HK-2 (cell line): ENCODE measurements at regions not wholly inside any gene's neighbourhood (a gene's known extent, or its start where the extent isn't known, plus 50 kb on each side); places are given as distances from the start of the nearest gene placed in this dataset.
"Not testable (repeated sequence)": the region's sequence is repeated elsewhere in the genome, so short reads cannot be mapped to it uniquely, and the experiment has no call there.

Experiments used
- DNase-seq: peaks from one replicate; pipeline ENCODE4 v3.0.0-alpha.2; 2018; ENCODE audit not compliant: unreplicated experiment

DNA sequence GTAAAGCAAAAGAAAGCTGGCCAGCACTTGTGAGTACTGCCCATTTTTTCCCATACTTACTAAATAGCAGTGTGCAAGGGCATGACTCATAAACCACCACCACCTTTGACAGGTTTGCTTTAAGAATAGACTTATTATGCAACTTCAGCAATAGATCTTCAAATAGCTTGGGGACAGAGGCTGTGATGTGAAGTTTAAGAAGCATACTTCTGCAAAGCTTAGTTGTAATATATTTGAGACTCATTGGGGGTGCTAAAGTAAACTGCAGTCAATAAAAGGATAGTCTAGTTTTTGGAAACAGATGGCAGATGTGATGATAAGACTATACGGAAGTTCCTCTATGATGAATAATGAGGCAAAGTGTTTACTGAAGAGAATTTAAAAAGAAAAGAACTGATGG, 210.0 kb downstream of the PLA2G4A start:
- DNase-seq, result no peak

DNA sequence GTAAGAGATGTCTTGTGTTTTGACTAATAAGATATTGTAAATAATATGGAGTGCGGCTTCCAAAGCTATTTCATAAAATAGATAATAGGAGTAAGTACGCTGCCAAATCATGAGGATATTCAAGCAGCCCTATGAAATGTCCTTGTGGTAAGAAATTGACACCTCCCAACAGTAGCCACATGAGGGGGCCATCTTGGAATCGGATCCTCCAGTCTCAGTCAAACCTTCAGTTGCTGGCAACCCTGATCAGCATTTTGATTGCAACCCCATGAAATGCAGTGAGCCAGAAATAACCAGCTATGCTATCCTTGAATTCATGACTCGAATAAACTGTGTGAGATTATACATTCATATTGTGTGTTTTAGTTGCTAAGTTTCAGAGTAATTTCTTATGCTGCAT, 212.4 kb downstream of the PLA2G4A start:
- DNase-seq, result no peak

DNA sequence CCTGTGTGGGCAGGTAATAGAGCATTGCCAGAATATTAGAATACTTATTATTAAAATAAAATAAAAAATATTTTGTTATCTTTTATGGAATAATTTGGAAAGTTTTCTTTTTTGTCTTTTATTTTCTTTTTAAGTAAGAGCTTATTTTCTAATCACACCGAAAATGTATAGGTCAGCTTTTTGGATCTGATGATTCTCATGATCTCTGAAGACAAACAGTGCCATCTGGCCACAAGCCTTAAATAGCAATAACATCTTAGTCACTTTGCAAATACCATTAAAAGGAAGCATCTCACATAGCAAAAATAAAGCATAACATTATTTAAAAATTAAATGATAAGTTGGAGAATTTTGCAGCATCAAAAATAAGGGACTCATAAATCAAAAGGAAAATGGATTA, 213.8 kb downstream of the PLA2G4A start:
- no peak for DNase-seq

DNA sequence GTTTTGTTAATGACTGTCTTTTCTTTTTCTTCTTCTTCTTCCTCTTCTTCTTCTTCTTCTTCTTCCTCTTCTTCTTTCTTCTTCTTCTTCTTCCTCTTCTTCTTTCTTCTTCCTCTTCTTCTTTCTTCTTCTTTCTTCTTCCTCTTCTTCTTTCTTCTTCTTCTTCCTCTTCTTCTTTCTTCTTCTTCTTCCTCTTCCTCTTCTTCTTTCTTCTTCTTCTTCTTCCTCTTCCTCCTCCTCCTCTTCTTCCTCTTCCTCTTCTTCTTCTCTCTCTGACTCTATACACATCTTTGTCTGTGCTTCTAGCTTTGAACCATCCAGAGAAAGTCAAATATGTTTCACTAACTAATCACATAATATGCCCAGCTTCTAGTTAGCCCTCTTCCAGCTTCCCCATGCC, 214.7 kb downstream of the PLA2G4A start:
- DNase-seq, result not testable (repeated sequence)

DNA sequence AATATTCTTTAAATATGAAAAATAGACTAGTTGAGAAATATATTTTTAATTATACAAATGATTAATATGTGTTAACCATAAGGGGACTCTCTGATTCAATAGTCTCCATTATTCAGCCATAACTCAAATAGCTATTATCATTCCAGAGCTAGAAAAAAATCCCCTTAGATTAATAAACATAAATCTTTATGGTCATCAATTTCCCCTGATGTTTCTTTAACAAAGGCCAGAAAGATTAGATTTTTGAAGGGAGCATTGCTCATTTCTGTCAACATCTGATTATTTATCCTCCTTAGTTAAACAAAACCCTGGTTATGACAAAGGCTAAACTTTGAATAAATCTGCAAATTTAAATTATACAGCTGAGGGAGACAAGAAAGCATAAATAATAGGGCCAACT, 215.7 kb downstream of the PLA2G4A start:
- DNase-seq, result no peak

DNA sequence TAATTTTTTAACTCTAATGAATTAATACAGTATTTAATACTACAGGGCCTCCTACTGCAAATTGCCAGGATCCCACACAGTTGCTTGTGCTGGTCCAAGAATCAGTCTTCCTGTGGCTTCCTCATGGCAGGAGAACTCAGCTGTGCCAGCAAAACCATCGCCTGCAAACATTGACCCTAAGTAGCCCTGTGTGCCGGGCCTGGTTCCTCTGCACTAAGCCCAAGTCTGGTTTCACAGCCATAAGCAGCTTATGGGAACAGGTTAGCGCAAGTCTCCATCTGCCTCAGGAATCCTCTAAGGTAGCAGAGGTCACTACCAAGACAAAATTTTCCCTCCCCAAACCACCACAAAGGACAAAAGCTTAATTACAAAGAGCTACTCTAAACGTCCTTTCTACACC, 216.6 kb downstream of the PLA2G4A start:
- DNase-seq, result no peak

DNA sequence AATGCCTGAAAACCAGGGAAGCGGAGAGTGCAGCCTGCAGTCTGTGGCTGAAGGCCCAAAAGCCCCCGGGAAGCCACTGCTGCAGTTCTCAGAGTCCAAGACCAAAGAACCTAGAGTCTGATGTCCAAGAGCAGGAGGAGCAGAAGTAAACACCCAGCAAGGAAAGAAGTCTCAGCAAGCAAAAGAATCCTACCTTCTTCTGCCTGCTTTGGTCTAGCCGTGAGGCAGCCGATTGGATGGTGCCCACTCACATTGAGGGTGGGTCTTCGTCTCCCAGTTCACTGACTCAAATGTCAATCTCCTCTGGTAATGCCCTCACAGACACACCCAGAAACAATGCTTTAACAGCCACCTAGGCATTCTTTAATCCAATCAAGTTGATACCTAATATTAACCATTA, 217.5 kb downstream of the PLA2G4A start:
- DNase-seq, result no peak

DNA sequence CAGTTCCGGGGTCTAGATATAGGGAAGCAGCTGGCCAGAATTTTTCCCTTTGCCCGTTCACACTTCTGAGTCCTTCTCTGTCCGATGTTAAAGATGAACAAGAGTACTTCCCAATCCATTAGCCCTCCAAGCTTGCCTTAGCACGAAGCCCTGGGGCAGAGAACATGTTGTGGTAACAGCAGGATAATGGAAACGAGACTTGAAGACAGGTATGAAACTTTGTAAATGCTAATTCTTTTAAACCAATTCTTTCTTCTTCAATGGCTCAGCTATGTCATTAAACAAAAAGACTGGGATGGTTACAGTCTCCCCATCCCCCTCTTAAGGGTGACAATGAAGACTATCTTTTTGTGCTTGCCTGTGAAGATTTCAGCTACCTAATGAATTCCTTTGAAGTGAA, 218.5 kb downstream of the PLA2G4A start:
- DNase-seq, result no peak

DNA sequence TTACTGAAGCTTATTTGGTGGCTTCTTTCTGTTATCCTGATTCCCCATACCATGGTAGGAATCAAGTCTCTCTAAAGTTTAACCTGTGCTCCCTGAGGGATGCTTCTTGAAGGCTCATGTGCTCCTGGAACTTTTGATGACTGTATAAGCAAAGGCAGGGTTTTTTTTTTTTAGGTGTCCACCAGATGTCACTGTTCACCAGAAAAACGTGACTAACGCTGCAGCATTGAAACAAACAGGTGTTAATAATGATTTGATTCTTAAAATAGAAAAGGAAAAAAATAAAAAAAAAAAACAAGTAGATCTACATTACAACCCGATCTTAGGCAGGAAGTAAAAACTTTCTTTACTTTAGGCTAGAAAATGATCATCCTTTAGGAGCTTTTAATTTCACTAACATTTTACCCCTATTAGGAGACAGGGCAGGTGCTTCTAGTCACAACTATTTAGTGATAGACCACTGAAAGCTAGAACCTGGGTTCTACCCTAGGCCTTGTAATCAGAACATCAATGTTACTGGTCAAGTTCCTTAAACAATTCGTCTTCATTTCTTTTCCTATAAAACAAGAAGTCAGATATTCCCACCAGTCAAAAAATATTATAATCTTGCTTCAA, 223.0 kb downstream of the PLA2G4A start:
- DNase-seq, result no peak

DNA sequence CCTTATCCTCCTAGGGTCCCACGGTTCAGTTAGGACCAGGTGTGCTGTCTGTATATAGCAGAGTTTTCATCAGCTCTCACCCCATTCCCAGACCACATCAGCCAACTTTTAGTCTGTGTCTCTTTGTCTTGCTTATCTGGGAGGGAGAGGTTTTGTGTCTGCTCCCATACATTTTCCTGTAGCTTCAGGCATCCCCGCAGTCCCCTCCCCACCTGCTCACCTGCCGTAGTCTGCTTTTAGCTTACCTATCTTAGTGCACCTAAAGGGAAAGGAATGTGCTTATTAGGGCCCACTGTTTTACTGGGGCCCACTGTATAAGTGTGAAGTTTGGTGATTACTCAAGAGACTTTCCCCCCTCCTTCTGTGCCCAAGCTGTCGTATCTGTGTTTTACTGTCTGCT, 225.1 kb downstream of the PLA2G4A start:
- DNase-seq, result no peak

DNA sequence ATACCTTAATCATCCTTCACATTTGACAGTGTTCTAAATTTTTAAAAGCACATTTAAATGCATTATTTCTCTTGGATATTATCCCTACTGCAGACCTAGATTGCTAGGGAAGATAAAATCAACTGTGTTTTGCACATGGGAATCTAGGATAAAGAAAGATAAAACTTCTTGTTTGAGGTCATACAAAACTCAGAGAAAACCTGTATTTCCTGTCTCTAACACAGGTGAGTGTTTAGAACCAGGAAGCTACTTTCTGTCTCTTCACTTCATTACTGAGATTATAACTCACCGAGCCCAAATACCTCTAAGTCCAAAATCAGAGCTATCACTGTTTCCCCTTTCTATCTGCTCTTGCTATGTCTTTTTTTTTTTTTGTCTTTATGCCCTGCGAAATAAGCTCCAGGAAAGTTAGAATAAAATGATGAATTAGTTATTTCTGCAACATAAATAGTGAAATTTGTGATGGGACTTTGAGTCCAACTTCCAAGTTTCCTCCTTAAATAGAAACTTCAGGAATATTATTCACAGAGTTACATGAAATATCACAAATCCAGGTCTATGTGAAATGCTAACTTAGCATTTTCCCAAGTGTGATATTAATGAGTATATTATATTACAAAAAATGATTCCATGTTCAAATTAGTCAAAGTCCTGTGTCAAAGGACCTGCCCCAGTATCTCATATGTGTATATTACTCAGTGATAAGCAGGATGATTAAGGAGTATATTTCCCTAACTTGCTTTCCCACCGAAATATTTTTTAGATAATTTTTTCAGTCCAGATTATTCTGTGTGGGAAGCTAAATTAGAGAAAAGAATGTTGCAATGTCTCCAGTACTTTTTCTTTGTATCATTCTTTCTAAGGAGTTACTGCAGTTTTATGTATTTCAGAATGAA, 226.4 kb downstream of the PLA2G4A start:
- no peak for DNase-seq

DNA sequence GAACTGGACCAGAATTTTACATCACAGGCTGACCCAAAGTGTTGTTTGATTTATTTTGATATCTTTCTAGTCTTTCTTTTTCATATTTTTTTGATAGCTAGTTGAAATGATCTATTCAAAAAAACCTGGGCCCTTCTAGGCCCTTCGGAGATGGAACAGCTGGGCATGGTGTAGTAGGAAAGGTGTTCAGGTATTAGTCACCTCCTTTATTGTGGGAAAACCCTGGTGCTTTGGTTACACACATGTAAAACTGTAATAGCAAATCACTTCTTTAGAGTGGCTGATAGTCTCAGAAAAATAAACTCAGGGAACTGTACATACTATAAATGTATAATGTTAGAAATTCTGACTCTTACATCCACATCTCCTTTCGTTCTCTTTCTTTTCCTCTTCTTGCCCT, 234.5 kb downstream of the PLA2G4A start:
- DNase-seq, result no peak

DNA sequence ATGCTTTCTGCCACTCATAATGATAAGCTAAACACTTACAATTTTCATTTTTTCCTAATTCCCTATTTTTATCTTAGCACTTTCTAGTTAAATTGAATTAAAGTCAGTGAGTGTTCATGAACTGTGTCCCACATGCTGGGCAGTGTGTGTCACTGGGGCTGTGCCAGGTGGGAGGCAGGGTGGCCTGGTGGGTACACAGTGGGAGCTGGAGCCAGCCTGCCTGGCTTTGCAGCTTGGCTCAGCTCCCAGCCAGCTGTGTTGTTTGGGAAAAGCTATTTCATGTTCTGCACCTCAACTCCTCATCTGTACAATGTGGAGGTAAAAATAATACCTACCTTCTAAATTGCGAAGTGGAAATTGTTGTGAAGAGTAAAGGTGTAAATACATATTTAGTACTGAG, 238.4 kb downstream of the PLA2G4A start:
- DNase-seq, result no peak

DNA sequence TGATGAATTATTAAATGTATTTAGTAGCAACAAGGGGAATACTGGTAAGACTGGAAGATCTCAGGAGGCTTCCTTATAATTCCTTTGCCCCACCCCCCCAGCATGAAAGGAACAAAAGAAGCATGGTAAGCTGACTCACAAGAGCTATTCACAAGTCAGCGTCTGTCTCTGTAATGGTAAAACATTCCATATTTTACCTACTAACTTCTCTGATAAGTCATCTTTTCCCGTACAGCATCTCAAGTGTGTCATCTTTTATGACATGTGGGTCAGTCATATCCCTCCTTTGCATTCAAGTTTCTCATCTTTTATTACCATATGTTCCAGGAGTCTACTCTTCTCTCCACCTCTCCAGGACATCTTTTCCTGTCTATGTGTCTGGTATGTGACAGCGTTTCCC, 241.3 kb downstream of the PLA2G4A start:
- DNase-seq, result no peak

DNA sequence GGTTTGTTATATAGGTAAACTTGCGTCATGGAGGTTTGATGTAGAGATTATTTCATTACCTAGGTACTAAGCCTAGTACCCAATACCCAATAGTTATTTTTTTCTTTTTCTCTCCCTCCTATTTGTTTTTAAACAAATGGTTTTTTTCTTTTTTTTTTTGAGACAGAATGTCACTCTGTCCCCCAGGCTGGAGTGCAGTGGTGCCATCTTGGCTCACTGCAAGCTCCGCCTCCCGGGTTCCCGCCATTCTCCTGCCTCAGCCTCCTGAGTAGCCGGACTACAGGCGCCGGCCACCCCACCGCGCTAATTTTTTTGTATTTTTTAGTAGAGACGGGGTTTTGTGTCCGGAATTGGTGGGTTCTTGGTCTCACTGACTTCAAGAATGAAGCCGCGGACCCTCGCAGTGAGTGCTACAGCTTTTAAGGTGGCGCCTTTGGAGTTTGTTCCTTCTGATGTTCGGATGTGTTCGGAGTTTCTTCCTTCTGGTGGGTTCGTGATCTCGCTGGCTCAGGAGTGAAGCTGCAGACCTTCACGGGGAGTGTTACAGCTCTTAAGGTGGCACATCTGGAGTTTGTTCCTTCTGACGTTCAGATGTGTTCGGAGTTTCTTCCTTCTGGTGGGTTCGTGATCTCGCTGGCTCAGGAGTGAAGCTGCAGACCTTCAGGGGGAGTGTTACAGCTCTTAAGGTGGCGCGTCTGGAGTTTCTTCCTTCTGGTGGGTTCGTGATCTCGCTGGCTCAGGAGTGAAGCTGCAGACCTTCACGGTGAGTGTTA, 243.7 kb downstream of the PLA2G4A start:
- not testable (repeated sequence) for DNase-seq

DNA sequence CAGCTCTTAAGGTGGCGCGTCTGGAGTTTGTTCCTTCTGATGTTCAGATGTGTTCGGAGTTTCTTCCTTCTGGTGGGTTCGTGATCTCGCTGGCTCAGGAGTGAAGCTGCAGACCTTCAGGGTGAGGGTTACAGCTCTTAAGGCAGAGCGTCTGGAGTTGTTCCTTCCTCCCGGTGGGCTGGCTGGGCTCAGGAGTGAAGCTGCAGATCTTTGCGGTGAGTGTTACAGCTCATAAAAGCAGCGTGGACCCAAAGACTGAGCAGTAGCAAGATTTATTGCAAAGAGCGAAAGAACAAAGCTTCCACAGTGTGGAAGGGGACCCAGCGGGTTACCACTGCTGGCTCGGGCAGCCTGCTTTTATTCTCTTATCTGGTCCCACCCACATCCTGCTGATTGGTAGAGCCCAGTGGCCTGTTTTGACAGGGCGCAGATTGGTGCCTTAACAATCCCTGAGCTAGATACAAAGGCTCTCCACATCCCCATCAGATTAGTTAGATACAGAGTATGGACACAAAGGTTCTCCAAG, 244.3 kb downstream of the PLA2G4A start:
- not testable (repeated sequence) for DNase-seq

DNA sequence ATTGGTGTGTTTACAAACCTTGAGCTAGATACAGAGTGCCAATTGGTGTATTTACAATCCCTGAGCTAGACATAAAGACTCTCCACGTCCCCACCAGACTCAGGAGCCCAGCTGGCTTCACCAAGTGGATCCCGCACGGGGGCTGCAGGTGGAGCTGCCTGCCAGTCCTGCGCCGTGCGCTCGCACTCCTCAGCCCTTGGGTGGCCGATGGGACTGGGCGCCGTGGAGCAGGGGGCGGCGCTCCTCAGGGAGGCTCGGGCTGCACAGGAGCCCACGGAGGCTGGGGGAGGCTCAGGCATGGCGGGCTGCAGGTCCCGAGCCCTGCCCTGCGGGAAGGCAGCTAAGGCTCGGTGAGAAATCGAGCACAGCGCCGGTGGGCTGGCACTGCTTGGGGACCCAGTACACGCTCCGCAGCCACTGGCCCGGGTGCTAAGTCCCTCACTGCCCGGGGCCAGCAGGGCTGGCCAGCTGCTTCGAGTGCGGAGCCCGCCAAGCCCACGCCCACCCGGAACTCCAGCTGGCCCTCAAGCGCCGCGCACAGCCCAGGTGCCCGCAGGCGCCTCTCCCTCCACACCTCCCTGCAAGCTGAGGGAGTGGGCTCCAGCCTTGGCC, 245.0 kb downstream of the PLA2G4A start:
- DNase-seq, result not testable (repeated sequence)

DNA sequence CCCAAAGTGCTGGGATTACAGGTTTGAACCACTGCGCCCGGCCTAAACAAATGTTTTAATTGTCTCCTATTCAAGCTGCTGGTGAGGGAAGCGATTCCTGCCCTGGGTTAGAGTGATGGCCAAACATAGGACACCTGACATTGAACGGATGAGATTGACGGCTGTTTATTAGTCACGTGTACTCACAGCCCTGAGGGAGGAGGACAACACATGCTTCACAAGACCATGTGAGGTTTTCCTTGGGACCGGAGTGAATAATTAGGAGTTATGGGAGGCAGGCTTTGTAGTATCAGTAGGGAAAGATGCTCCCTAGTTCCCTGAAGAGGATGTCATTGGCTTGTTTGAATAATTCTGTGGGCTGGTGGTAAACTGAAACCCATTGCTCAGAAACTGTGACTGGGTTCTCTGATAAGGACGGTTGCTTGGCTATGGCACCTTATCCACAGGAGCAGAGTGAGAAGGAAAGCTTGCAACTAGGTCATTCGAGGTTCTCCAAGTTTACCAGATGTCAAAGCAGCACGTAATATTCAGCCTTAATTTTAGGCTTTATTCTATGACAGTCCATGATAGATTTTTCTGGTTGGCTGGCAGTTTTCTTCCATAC, 245.8 kb downstream of the PLA2G4A start:
- DNase-seq, result no peak

DNA sequence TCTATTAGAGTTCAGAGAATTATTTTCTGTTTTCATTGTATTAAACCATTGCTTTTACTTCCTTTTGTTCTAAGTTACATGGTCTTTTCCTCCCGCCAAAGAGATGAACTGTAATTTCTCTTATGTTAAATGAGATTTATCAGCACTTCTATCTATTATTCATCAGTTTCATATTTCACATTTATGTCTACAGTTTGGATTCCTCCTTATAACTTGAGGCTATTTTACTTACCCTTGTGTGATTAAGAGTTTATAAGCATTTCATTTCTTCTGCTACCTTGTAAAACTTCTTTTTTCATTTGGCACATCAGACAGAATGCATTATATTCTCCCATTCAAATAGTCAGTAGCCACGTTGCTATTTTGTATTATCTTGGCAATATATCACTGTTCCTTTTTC, 248.2 kb downstream of the PLA2G4A start:
- no peak for DNase-seq

DNA sequence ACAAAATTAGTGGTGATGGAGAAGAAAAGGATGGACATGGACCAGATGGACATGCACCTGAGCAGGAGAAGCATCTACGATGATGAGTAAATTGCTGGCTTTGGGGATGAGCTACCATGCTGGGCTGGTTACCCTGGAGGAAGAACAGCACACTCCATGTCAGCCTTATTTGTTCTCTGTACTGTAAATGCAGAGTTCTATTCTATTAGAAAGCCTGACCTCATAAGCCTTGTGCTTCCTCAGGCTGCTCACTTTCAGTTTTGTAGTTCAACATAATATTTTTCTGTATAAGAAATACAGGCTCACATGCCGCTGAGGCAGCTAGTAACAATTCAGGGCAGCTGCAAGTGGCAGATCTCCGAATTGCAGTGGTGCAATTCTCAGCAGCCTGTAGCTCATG, 249.6 kb downstream of the PLA2G4A start:
- no peak for DNase-seq

DNA sequence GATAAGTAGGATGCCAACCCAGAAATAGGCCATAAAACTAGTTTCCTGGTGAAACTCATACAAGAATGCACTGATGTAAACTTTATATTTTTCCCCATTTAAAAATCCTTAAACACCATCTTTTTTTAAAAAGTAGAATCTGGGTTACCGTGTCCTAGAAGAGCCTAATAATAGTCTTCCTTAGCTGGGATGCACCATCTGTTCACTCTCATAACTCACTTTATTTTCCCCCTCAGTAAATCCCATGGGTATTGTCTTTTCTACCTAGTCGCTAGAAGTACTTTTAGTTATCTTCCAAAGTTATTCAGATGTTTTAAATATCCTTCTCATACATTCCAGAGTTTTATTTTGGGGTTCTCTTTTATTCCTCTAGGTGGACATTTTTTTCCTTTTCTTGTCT, 250.2 kb downstream of the PLA2G4A start:
- no peak for DNase-seq

DNA sequence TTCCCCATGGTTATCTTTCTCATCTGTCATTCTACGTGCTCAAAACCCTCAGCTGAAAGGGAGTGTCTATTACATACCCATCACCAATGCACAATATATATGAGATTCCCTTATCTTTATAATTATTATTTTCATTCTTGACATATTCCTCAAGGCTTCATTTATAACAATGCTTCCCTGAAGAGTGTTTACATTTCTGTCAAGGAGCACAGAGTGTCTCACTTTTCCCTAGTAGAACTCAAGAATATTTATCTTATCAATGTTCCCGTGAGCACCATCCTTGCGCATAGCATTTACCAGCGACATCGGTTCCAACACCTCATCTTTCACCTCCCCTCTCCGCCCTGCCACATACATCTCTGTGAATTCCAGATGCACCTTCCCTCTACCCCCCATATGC, 250.6 kb downstream of the PLA2G4A start:
- no peak for DNase-seq
